GM19099 (cell line): ENCODE measurements at regions not wholly inside any gene's neighbourhood (a gene's known extent, or its start where the extent isn't known, plus 50 kb on each side); places are given as distances from the start of the nearest gene placed in this dataset.

Experiments used
- POLR2A ChIP-seq: IDR thresholded peaks from 3 replicates; pipeline ENCODE4 v1.6.1; 2011; ENCODE audit warnings: low read depth; ENCODE audit not compliant: insufficient read length; ENCODE audit errors: extremely low read depth

DNA sequence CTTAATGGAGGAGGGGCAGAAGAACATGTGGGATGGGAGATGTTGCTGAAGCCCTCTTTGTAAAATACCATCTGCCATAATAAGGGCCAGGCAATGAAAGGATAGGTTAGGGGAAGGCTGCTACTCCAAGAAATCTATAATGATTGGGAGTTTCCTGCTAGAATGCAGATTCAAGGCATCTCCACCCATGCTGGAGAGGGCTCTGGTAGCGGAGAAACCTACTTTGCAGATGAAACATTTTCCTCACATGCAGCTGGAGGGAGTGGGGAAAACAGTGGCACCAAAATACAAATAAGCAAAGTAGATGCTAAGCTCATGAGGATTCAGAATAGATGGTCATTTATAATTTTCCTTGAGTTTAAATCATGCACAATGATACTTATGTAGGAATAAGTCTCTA is 82.3 kb upstream of the GCFC2 start:
- no peak for TF ChIP-seq POLR2A

DNA sequence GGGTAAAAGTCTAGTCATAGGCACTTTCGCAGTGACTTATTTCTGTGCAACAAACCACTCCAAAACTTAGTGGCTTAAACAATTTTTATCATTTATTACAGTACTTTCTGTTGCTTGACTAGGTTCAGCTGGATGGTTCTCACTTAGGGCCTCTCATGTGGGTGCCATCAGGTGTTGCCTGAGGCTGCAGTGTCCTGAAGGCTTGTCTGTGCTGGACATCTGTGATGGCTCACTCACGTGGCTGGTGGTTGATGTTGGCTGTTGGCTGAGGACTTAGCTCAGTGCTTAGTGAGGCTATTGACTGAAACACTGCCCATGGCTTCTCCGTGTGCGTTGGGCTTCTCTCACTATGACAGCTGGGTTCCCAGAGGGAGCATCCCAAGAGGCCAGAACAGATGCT is 81.4 kb upstream of the GCFC2 start:
- no peak for TF ChIP-seq POLR2A

DNA sequence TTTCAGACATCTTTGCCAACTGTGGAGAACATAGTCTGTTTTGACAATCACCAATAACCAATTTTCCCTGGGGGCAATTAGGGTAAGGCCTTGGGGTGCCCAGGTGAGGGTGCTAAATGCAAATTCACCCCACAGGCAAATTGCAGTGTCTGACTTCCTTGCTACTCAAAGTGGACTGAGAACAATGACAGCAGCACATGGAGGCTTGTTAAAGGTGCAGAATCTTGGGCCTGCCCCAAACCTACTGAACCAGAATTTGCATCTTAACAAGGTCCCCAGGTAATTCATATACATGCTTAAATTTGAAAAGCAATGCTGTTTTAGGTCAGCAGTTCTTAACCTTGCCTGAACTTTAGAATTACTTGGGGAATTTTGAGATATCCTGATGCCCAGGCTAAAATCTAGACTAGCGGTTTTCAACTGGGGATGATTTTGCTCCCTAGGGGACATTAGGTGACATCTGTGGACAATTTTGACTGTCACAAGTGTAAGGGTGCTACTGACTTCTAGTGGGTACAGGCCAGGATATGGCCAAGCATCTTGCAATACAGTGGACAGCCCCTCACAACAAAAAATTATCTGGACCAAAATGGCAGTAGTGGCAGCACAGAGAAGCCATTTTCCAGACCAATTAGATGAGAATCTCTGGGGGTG is 80.2 kb upstream of the GCFC2 start:
- TF ChIP-seq POLR2A: no peak

DNA sequence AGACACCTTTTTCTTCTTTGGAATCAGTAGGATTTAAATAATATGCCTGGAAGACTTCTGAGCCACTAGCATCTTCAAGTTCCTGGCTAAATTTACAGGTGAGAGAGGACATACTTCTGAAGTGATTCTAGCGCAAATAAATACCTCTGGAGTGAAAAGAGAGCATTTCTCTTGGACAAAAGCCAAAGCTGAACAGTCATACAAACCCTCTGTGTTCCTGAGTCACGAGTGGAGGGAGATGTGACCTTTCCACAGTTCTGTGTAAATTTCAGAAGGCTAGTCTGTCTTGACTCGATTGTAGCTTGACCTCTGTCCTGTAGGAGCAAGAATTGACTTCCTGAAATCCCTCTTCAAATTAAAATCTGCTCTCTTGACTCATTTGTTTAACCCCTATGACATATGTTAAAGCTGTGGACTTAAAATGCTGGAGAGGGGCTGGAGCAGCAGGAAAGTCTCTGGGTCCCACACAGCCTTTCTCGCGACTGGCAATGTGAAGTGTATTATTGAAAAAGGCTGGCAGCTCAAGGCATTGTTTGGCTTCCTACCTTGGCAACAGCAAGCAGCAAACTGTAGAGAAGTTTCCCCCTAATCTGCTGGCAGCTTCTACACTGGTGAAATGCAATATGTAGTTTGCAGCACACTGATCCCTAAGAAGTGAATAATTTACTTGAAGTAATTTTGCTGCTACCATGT is 79.6 kb upstream of the GCFC2 start:
- no peak for TF ChIP-seq POLR2A

DNA sequence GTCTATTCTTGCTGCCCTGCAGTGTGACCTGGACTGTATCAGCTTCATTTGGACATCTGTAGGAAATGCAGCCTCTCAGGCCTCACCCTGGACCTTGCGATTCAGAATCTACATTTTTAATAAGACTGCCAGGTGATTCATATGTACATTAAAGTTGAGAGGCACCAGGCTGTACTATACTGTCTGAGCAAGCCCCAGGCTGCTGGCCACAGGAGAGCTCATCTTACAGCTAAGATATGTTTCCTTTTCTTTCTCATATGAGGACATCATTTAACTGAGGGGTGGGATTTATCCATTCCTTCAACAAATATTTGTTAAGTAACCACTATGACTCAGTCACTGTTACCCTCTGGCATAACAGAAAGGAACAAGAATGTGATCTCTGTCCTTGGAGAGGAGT is 78.2 kb upstream of the GCFC2 start:
- no peak for TF ChIP-seq POLR2A

DNA sequence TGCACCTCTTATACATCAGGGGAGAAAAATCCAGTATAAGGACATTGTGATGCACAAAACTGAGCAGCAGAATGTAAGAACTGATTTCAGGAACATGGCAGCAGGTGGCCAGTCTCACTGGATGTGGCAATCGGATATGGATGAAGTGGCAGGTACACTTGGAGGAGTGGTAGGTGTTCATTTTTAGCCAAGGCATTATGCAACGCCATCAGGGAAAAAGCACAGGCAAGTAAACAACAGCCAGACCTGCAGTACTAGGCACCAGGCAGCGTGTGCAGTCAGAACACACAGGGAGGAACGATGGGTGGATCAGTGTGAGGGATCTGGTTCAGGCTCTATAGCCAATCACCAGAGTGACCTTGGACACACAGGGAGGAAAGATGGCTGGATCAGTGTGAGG is 77.4 kb upstream of the GCFC2 start:
- no peak for TF ChIP-seq POLR2A

DNA sequence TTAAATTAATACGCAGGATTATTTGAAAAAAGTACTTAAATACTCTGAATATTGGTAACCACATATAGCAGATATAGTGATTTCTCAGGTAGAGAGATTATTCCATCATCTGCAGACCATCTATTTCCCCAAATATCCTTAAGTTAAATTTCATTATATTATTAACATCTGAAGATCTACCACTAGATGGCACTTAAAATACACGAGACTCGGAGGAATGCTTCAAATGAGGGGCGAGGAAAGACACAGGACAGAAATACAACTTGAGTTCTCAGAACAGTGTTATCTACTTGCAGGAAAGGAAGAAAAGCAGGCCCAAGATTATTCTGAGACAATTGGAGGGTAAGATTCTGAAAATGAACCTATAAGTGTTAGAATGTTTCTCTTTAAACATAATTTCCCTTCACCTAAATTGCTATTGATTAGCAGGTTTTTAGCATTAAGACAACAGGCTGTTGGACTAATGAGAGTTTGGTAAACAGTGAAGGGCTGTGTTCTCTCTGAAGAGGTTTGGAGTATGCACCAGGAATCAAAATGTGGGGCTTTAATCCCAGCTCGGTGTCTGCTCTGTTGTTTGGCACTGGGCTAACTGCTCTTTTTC is 76.9 kb upstream of the GCFC2 start:
- TF ChIP-seq POLR2A: no peak

DNA sequence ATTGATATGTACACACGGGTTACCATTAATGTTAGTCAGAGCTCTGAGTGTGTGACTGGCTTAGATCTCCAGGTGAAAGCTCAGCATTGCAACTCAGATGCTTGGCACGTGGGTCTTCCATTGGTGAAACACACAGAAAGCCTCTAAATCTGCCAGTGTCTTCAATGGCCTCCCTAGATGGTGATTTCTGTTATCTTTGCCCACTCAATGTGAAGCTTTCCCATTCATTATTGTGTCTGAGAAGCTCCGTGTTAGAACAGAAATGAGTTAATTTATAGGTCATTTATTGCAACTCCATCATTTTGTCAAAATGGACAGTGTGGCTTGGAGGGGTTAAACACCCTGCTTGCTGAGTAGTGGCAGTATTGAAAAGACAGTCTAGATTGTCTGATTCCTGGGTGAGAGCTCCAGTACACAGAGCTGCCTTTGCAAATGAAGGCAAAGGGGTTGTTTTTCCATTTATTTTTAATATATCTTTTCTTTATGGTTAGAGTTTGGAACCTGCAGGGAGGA is 64.7 kb upstream of the GCFC2 start:
- no peak for TF ChIP-seq POLR2A

DNA sequence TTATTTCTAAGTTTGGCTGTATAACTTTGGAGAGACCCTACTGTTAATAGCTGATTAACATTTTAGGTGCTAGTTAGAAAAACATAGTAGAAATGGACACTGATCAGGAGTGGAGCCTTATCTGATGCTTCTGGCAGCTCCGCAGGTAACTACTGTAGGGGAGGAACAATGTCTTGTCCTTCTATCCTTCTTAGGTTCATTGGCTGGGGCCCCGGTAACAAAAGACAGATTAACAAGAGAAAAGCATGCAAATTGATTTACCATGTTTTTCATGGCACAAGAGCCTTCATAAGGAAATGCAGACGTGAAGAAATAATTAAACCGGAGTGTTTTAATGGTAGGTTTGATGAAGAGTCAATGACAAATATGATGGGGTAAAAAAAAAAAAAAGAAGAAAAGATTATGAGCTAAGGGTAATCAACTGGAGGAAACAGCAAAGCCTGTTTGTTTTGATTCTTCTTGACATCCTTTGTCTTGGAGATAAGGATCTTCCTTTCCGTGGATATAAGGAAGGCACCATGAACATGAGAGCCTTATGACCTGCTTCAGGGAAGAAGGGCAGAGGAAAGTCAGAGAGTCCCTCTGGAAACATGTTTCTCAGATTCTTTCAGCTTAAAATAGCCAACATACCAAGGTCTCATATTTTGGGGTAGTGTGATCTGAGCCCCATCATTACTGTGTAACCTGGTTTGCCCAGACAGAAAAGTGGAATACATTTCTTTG is 62.4 kb upstream of the GCFC2 start:
- no peak for TF ChIP-seq POLR2A

DNA sequence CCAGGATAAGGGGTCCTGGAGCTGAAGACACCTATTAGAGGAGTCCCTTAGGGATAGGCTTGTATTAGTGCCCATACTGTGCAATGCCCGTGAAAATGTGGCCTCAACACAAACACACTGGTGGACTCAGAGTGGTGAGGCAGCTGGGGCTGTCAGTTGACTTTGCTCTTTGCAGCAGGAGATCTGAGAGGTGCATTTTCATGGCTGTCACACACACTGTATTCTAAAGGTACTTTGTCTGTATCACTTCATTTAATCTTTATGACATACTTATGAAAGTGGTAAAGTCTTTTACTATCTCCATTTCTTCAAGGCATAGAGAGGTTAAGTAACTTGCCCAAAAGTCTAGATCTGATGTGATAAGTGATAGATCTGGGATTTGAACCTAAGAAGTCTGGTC is 55.1 kb upstream of the GCFC2 start:
- TF ChIP-seq POLR2A: no peak

DNA sequence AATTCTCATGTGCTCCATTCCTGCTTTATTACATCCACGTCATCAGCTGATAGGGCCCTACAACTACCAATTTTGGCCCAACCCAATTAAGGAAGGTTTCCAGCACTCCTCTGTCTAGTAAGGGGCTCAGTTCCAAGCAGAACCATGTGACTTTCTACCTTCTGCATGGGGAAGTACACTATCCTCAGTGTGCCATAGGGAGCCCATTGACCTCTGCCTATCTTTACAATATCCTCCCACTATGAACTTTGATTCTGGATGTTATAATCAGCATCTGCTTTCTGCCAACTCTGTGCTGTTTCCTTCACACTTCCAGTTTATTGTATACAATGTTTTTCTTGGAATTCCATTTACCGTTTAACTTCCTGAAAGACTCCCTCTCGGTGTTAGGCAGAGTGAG is 53.9 kb upstream of the GCFC2 start:
- no peak for TF ChIP-seq POLR2A
